BLaER1 (cell line): ENCODE measurements at regions not wholly inside any gene's neighbourhood (a gene's known extent, or its start where the extent isn't known, plus 50 kb on each side); places are given as distances from the start of the nearest gene placed in this dataset.

ENCODE experiments used
- H3K27ac ChIP-seq: shearing (Covaris generic); formaldehyde crosslinking; 2 replicates; pipeline ENCODE4 v1.8.1; 2022
- H3K27me3 ChIP-seq: shearing (Covaris generic); formaldehyde crosslinking; 2 replicates; pipeline ENCODE4 v1.8.1; 2022
- H3K36me3 ChIP-seq: shearing (Covaris generic); formaldehyde crosslinking; 2 replicates; pipeline ENCODE4 v1.8.1; 2022
- H3K4me1 ChIP-seq: shearing (Covaris generic); formaldehyde crosslinking; 2 replicates; pipeline ENCODE4 v1.8.1; 2022
- H3K4me2 ChIP-seq: shearing (Covaris generic); formaldehyde crosslinking; 2 replicates; pipeline ENCODE4 v1.8.1; 2022
- H3K4me3 ChIP-seq: shearing (Covaris generic); formaldehyde crosslinking; 2 replicates; pipeline ENCODE4 v1.8.1; 2022
- H3K9ac ChIP-seq: shearing (Covaris generic); formaldehyde crosslinking; 2 replicates; pipeline ENCODE4 v1.8.1; 2022
- H3K9me3 ChIP-seq: shearing (Covaris generic); formaldehyde crosslinking; 2 replicates; pipeline ENCODE4 v1.8.1; 2022
- H4K20me1 ChIP-seq: shearing (Covaris generic); formaldehyde crosslinking; 2 replicates; pipeline ENCODE4 v1.8.1; 2022
- Cebpa-rat ChIP-seq: shearing (Covaris generic); IDR thresholded peaks from 2 replicates; pipeline ENCODE4 v1.8.1; 2022

GRCh38 chr1:59132295-59132694 is 164.6 kb upstream of the FGGY start:
- H3K4me1 ChIP-seq, result peaks cover 25% of the 10 kb centered on the region
- no peaks in the 10 kb centered on the region for H4K20me1 ChIP-seq
- H3K27me3 ChIP-seq, result no peaks in the 10 kb centered on the region
- no peak overlapping the region for H3K9ac ChIP-seq
- peak overlapping the region; percentile 27 for H3K4me2 ChIP-seq
- no peak overlapping the region for H3K4me3 ChIP-seq
- TF ChIP-seq Cebpa-rat, result no peak
- no peaks in the 10 kb centered on the region for H3K36me3 ChIP-seq
- no peaks in the 10 kb centered on the region for H3K9me3 ChIP-seq
- no peak overlapping the region for H3K27ac ChIP-seq

- H4K20me1 ChIP-seq, result no peaks in the 10 kb centered on the region
Measured at GRCh38 chr1:59133997-59134396, 162.9 kb upstream of the FGGY start.

GRCh38 chr1:59135761-59136255 is 161.1 kb upstream of the FGGY start:
- Histone ChIP-seq H3K27ac (no peak overlapping the region), H3K4me3 (no peak overlapping the region), H3K9ac (no peak overlapping the region), H3K4me1 (peaks cover 52% of the 10 kb centered on the region), H3K4me2 (peak overlapping the region; percentile 67), H3K27me3 (no peaks in the 10 kb centered on the region), H3K36me3 (no peaks in the 10 kb centered on the region), H4K20me1 (no peaks in the 10 kb centered on the region), H3K9me3 (no peaks in the 10 kb centered on the region)
- TF ChIP-seq Cebpa-rat, result no peak

More at GRCh38 chr1:59133997-59134396, 162.9 kb upstream of the FGGY start:
- Histone ChIP-seq H3K27ac (no peak overlapping the region), H3K4me1 (peaks cover 42% of the 10 kb centered on the region), H3K4me3 (no peak overlapping the region), H3K9ac (no peak overlapping the region), H3K36me3 (no peaks in the 10 kb centered on the region), H3K4me2 (no peak overlapping the region), H3K27me3 (no peaks in the 10 kb centered on the region), H3K9me3 (no peaks in the 10 kb centered on the region)
- no peak for TF ChIP-seq Cebpa-rat

- Histone ChIP-seq H3K4me2 (peak overlapping the region; percentile 67), H3K9ac (no peak overlapping the region), H3K27ac (peak overlapping the region; percentile 73), H4K20me1 (no peaks in the 10 kb centered on the region), H3K9me3 (no peaks in the 10 kb centered on the region), H3K4me1 (peaks cover 52% of the 10 kb centered on the region), H3K27me3 (no peaks in the 10 kb centered on the region), H3K4me3 (no peak overlapping the region), H3K36me3 (no peaks in the 10 kb centered on the region)
- no peak for TF ChIP-seq Cebpa-rat
Measured at GRCh38 chr1:59136541-59137275, 160.2 kb upstream of the FGGY start.

- H3K9me3 ChIP-seq, result no peaks in the 10 kb centered on the region
- no peak for TF ChIP-seq Cebpa-rat
- H3K9ac ChIP-seq, result no peak overlapping the region
- no peak overlapping the region for H3K4me3 ChIP-seq
- H3K4me1 ChIP-seq, result peaks cover 49% of the 10 kb centered on the region
- H3K27me3 ChIP-seq, result no peaks in the 10 kb centered on the region
- peak overlapping the region; percentile 73 for H3K27ac ChIP-seq
- H4K20me1 ChIP-seq, result no peaks in the 10 kb centered on the region
- no peaks in the 10 kb centered on the region for H3K36me3 ChIP-seq
- peak overlapping the region; percentile 67 for H3K4me2 ChIP-seq
Measured at GRCh38 chr1:59137276-59137615, 159.6 kb upstream of the FGGY start.

GRCh38 chr1:59137968-59138367 is 158.9 kb upstream of the FGGY start:
- H3K36me3 ChIP-seq, result no peaks in the 10 kb centered on the region
- H4K20me1 ChIP-seq, result no peaks in the 10 kb centered on the region
- no peak overlapping the region for H3K4me3 ChIP-seq
- no peaks in the 10 kb centered on the region for H3K9me3 ChIP-seq
- H3K4me1 ChIP-seq, result peaks cover 43% of the 10 kb centered on the region
- peak overlapping the region; percentile 44; the same call in 1 of the 2 replicates for H3K9ac ChIP-seq
- peak overlapping the region; percentile 73 for H3K27ac ChIP-seq
- H3K27me3 ChIP-seq, result no peaks in the 10 kb centered on the region
- no peak for TF ChIP-seq Cebpa-rat
- H3K4me2 ChIP-seq, result peak overlapping the region; percentile 67

GRCh38 chr1:59138402-59138801 is 158.5 kb upstream of the FGGY start:
- H3K36me3 ChIP-seq, result no peaks in the 10 kb centered on the region
- H3K4me1 ChIP-seq, result peaks cover 43% of the 10 kb centered on the region
- H3K27ac ChIP-seq, result peak overlapping the region; percentile 73
- no peaks in the 10 kb centered on the region for H3K27me3 ChIP-seq
- H3K4me3 ChIP-seq, result no peak overlapping the region
- peak overlapping the region; percentile 44; the same call in 1 of the 2 replicates for H3K9ac ChIP-seq
- H3K9me3 ChIP-seq, result no peaks in the 10 kb centered on the region
- H3K4me2 ChIP-seq, result peak overlapping the region; percentile 67
- no peaks in the 10 kb centered on the region for H4K20me1 ChIP-seq
- no peak for TF ChIP-seq Cebpa-rat

- peak overlapping the region; percentile 73; the same call in 1 of the 2 replicates for H3K27ac ChIP-seq
- no peak for TF ChIP-seq Cebpa-rat
- no peaks in the 10 kb centered on the region for H3K9me3 ChIP-seq
- peaks cover 48% of the 10 kb centered on the region for H3K4me1 ChIP-seq
- H3K9ac ChIP-seq, result no peak overlapping the region
- H4K20me1 ChIP-seq, result no peaks in the 10 kb centered on the region
- no peaks in the 10 kb centered on the region for H3K36me3 ChIP-seq
- H3K4me2 ChIP-seq, result peak overlapping the region; percentile 67
- H3K4me3 ChIP-seq, result no peak overlapping the region
- H3K27me3 ChIP-seq, result no peaks in the 10 kb centered on the region
Measured at GRCh38 chr1:59139396-59139795, 157.5 kb upstream of the FGGY start.

- Histone ChIP-seq H3K9me3 (no peaks in the 10 kb centered on the region), H4K20me1 (no peaks in the 10 kb centered on the region), H3K4me2 (no peak overlapping the region), H3K36me3 (no peaks in the 10 kb centered on the region), H3K9ac (no peak overlapping the region), H3K4me1 (peaks cover 43% of the 10 kb centered on the region), H3K27me3 (peaks cover 5% of the 10 kb centered on the region), H3K4me3 (no peak overlapping the region), H3K27ac (no peak overlapping the region)
- TF ChIP-seq Cebpa-rat, result no peak
Measured at GRCh38 chr1:59141267-59141863, 155.5 kb upstream of the FGGY start.
